ENCODE measurements at regions not wholly inside any gene's neighbourhood (a gene's known extent, or its start where the extent isn't known, plus 50 kb on each side); places are given as distances from the start of the nearest gene placed in this dataset.

GRCh38 chr7:16317406-16317805 is 103.9 kb downstream of the CRPPA start:
- intact Hi-C loops (cut with DNase I), result no loop called here
- Histone ChIP-seq H3K4me3 (no peak overlapping the region), H3K27me3 (no peaks in the 10 kb centered on the region), H3K36me3 (no peaks in the 10 kb centered on the region), H3K4me1 (no peaks in the 10 kb centered on the region), H3K27ac (no peak overlapping the region), H3K9me3 (no peaks in the 10 kb centered on the region)
- no peak for DNase-seq
- no peak for ATAC-seq
- TF ChIP-seq, protein P1, sequence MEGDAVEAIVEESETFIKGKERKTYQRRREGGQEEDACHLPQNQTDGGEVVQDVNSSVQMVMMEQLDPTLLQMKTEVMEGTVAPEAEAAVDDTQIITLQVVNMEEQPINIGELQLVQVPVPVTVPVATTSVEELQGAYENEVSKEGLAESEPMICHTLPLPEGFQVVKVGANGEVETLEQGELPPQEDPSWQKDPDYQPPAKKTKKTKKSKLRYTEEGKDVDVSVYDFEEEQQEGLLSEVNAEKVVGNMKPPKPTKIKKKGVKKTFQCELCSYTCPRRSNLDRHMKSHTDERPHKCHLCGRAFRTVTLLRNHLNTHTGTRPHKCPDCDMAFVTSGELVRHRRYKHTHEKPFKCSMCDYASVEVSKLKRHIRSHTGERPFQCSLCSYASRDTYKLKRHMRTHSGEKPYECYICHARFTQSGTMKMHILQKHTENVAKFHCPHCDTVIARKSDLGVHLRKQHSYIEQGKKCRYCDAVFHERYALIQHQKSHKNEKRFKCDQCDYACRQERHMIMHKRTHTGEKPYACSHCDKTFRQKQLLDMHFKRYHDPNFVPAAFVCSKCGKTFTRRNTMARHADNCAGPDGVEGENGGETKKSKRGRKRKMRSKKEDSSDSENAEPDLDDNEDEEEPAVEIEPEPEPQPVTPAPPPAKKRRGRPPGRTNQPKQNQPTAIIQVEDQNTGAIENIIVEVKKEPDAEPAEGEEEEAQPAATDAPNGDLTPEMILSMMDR (IDR thresholded peaks at IDR 0.05), result no peak
- WGBS, 2 donors, result 28 to 90% methylated on average over 1 of the region's 1 CpG

GRCh38 chr7:16315280-16315679 is 106.1 kb downstream of the CRPPA start:
- intact Hi-C loops (cut with DNase I), result no loop called here
- Histone ChIP-seq H3K36me3 (no peaks in the 10 kb centered on the region), H3K9me3 (no peaks in the 10 kb centered on the region), H3K4me3 (no peak overlapping the region), H3K27me3 (no peaks in the 10 kb centered on the region), H3K27ac (no peak overlapping the region), H3K4me1 (no peaks in the 10 kb centered on the region)
- WGBS, 2 donors, result 91 to 97% methylated on average over 3 of the region's 3 CpGs
- DNase-seq (no peak), ATAC-seq (no peak)
- TF ChIP-seq, protein P1 (IDR thresholded peaks at IDR 0.05), result no peak

DNA sequence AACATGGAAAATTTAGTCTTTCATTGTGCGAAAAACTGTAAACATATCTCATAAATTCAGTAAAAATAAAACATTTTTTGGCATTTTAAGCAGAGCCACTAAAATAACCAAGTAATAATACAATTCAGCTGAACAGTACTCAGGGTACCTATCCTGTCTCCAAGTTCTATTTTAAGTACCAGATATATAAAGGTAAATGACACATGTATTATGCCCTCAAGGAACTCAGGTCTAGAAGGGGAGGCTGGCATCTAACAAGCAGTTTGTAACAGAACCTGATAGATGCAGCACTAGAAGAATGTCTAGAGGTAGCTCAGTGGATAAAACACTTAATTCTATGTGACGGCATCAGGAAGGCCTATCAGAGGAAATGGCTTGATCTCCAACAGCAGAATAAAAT is 112.2 kb downstream of the CRPPA start:
- 84 to 87% methylated on average over 2 of the region's 2 CpGs for WGBS, 2 donors
- Histone ChIP-seq H3K9me3 (no peaks in the 10 kb centered on the region), H3K27ac (no peak overlapping the region), H3K4me3 (no peak overlapping the region), H3K36me3 (no peaks in the 10 kb centered on the region), H3K4me1 (peaks cover 0 to 8% (median 0%) of the 10 kb centered on the region in 9 donors), H3K27me3 (no peaks in the 10 kb centered on the region)
- ATAC-seq, result peak in 4 of 8 donors; percentile 47 to 73 (median 63)
- intact Hi-C loops (cut with DNase I), result no loop called here
- TF ChIP-seq, protein P1 (IDR thresholded peaks at IDR 0.05), result no peak
- DNase-seq, result no peak

- Histone ChIP-seq H3K4me1 (no peaks in the 10 kb centered on the region), H3K36me3 (no peaks in the 10 kb centered on the region), H3K9me3 (no peaks in the 10 kb centered on the region), H3K27me3 (no peaks in the 10 kb centered on the region), H3K4me3 (no peak overlapping the region), H3K27ac (no peak overlapping the region)
- DNase-seq (no peak), ATAC-seq (no peak)
- TF ChIP-seq, protein P1 (IDR thresholded peaks at IDR 0.05), result no peak
- WGBS, 2 donors, result 37 to 48% methylated on average over 4 of the region's 4 CpGs
- intact Hi-C loops (cut with DNase I), result no loop called here
These were observed 120.0 kb downstream of the CRPPA start for GRCh38 chr7:16301291-16301690.

All from heart right ventricle (tissue), 16 donors.